NCI-H2029 treated with DMSO at 0.1 percent for 48 hours (cell line): ENCODE measurements at regions not wholly inside any gene's neighbourhood (a gene's known extent, or its start where the extent isn't known, plus 50 kb on each side); places are given as distances from the start of the nearest gene placed in this dataset.
"Not testable (repeated sequence)": the region's sequence is repeated elsewhere in the genome, so short reads cannot be mapped to it uniquely, and the experiment has no call there.

Source experiments
- DNase-seq: peaks from one replicate; lab custom pipeline; 2025; lab: John Stamatoyannopoulos, UW

GRCh38 chr10:91088300-91089140 lies 131.9 kb upstream of the PCGF5 start:
- DNase-seq: no peak

- no peak for DNase-seq
Observed at GRCh38 chr10:91090761-91091529, 129.5 kb upstream of the PCGF5 start.

GRCh38 chr10:91091780-91092179 lies 128.7 kb upstream of the PCGF5 start:
- no peak for DNase-seq

GRCh38 chr10:91096274-91096673 lies 124.2 kb upstream of the PCGF5 start:
- no peak for DNase-seq

GRCh38 chr10:91097313-91097712 lies 123.2 kb upstream of the PCGF5 start:
- no peak for DNase-seq

GRCh38 chr10:91098021-91098420 lies 122.4 kb upstream of the PCGF5 start:
- DNase-seq: not testable (repeated sequence)

GRCh38 chr10:91103384-91104192 lies 116.9 kb upstream of the PCGF5 start:
- no peak for DNase-seq

- DNase-seq: no peak
Observed at GRCh38 chr10:91104193-91105041, 116.0 kb upstream of the PCGF5 start.

GRCh38 chr10:91105269-91105668 lies 115.2 kb upstream of the PCGF5 start:
- no peak for DNase-seq

- no peak for DNase-seq
Observed at GRCh38 chr10:91108820-91109219, 111.6 kb upstream of the PCGF5 start.

GRCh38 chr10:91111060-91111459 lies 109.4 kb upstream of the PCGF5 start:
- no peak for DNase-seq

GRCh38 chr10:91115618-91116390 lies 104.7 kb upstream of the PCGF5 start:
- DNase-seq: no peak

GRCh38 chr10:91117505-91117904 lies 103.0 kb upstream of the PCGF5 start:
- no peak for DNase-seq

GRCh38 chr10:91120348-91120747 lies 100.1 kb upstream of the PCGF5 start:
- DNase-seq: no peak

GRCh38 chr10:91123261-91123660 lies 97.2 kb upstream of the PCGF5 start:
- DNase-seq: no peak

- no peak for DNase-seq
Observed at GRCh38 chr10:91124016-91124415, 96.4 kb upstream of the PCGF5 start.

- no peak for DNase-seq
Observed at GRCh38 chr10:91126471-91126870, 94.0 kb upstream of the PCGF5 start.

GRCh38 chr10:91127341-91128082 lies 93.0 kb upstream of the PCGF5 start:
- peak; percentile 1 for DNase-seq

- DNase-seq: no peak
Observed at GRCh38 chr10:91135113-91135512, 85.3 kb upstream of the PCGF5 start.
